Activated naive CD8-positive, alpha-beta T cell treated with anti-CD3 and anti-CD28 coated beads, Interleukin-2, amount 10 ng/mL, durations not matched to agents 7 days and 5 days (primary cell): ENCODE measurements at regions not wholly inside any gene's neighbourhood (a gene's known extent, or its start where the extent isn't known, plus 50 kb on each side); places are given as distances from the start of the nearest gene placed in this dataset.

ENCODE experiments used
- ATAC-seq: fragments of 150-1000 bp; cut with Tn5 transposase; one replicate; pipeline ENCODE4 v1.10.0; 2021; ENCODE audit warnings: low read depth, moderate library complexity
- POLR2A ChIA-PET: fragments of 350-600 bp; sonication (Branson Sonifier 250); formaldehyde crosslinking; loops from one replicate; lab custom pipeline; 2021; ENCODE audit warnings: antibody characterized with exemption; lab: Charles Lee
- DNase-seq: peaks from one replicate; pipeline ENCODE4 v3.0.0; 2021
- H3K27ac Mint-ChIP-seq: one replicate; pipeline ENCODE4 v1.8.0; 2022; ENCODE audit warnings: mild to moderate bottlenecking, mixed read lengths
- H3K27me3 Mint-ChIP-seq: one replicate; pipeline ENCODE4 v1.8.0; 2022; ENCODE audit warnings: mild to moderate bottlenecking, moderate library complexity, mixed read lengths
- H3K36me3 Mint-ChIP-seq: one replicate; pipeline ENCODE4 v1.8.0; 2021; ENCODE audit warnings: mild to moderate bottlenecking, mixed read lengths
- H3K4me1 Mint-ChIP-seq: one replicate; pipeline ENCODE4 v1.8.0; 2021; ENCODE audit warnings: mixed read lengths
- H3K4me3 Mint-ChIP-seq: one replicate; pipeline ENCODE4 v1.8.0; 2022; ENCODE audit warnings: mild to moderate bottlenecking, moderate library complexity, mixed read lengths
- H3K9me3 Mint-ChIP-seq: one replicate; pipeline ENCODE4 v1.8.0; 2021; ENCODE audit warnings: mixed read lengths

DNA sequence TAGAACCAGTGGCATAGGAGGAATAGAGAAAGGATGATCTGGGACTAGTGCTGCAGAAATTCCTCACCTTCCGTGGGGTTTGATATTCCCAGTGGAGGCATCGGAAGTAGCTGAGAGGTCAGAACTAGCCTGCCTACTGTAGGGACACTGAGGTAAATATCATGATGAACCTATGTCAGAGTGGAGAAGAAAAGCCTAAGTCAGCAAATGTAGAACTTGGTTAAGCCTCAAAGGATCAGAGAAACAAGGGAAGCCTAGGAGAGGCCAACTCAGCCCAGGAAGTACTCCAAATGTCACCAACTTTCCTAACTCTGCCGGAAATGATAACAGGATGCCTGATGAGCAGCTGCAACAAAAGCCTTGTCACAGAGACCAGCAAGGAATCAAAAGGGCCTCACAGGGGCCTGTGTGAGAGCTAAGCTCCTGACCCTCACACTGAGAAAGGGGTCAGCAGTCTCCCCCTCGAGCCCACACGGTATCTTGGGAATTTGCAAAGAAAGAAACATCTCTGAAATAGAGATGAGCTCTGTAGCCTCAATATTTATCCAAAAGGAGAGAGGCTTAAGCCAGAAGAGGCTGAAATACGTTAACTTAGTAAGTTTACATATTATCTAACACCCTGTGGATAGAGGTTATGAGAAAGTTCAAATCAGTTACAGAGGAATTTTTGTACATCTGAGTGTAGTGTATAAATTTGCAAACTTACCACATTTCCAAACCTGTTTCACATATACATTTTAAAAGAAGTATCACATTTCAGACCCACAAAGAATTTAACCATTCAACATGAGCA, 1064.3 kb downstream of the DIAPH3 start:
- Mint-ChIP-seq H3K4me3 (no peak overlapping the region), H3K9me3 (no peaks in the 10 kb centered on the region), H3K27ac (no peak overlapping the region), H3K4me1 (no peaks in the 10 kb centered on the region), H3K27me3 (no peaks in the 10 kb centered on the region), H3K36me3 (no peaks in the 10 kb centered on the region)
- no peak for ATAC-seq
- DNase-seq, result no peak
- POLR2A ChIA-PET, result no interaction called here

DNA sequence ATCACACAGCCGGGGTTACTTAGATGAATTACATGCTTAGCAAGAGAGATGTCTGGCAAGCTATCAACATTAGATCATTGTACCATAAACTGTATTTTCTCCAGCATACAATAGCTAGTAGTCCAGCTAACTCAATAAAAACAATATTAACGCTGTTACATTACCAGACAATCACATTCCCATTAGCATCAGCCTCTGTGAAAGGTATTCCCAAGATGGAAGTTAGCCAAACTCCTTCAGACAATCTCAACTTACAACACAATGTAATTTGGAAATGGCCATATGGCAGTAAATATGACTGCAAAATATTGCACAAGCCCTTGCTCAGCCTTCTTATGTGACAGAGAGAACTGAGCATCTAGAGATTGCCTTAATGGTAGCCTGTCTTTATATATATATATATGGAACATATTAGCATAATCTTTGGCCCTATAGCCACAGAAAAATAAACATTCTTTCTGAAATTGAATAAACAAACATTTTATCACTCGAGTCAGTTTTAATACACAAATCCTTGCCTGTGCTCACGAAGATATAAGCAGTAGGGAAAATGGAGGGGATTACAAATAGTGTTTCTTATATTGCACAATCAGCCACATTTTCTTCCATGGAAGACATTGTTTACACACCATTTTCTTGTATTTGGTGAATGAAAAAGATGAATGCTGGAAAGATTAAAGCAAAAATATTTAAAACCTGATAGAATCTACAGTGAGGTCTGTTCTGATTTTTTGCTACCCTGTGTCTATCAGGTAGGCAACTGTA, 1060.5 kb downstream of the DIAPH3 start:
- Mint-ChIP-seq H3K27ac (no peak overlapping the region), H3K9me3 (no peaks in the 10 kb centered on the region), H3K4me1 (no peaks in the 10 kb centered on the region), H3K36me3 (no peaks in the 10 kb centered on the region), H3K27me3 (no peaks in the 10 kb centered on the region), H3K4me3 (no peak overlapping the region)
- no peak for DNase-seq
- ATAC-seq, result no peak
- POLR2A ChIA-PET, result no interaction called here

DNA sequence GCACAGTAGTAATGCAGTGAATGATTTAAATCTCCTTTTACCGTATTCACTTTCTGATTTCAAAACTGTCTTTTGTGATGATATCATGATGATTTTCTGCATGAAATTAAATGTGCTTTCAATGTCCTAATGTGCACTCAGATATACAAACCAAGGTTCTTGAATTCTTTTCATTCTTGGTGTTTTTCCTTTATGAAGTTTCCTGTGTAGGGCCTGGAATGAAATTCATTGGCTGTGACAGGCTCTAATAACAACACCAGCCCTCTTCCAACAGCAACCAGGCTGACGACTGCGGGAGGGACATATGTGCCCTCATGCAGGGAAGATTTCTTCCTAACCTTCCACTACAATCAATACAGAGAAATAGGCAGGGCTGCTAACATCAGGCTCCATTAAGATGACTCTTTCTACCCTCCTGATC, 1052.0 kb downstream of the DIAPH3 start:
- no peaks in the 10 kb centered on the region for H3K9me3 Mint-ChIP-seq
- no peak for ATAC-seq
- no peak overlapping the region for H3K27ac Mint-ChIP-seq
- H3K4me3 Mint-ChIP-seq, result no peak overlapping the region
- no peaks in the 10 kb centered on the region for H3K27me3 Mint-ChIP-seq
- H3K4me1 Mint-ChIP-seq, result no peaks in the 10 kb centered on the region
- no peak for DNase-seq
- POLR2A ChIA-PET, result no interaction called here
- H3K36me3 Mint-ChIP-seq, result no peaks in the 10 kb centered on the region

- no peak overlapping the region for H3K4me3 Mint-ChIP-seq
- ATAC-seq, result no peak
- H3K4me1 Mint-ChIP-seq, result no peaks in the 10 kb centered on the region
- no peak overlapping the region for H3K27ac Mint-ChIP-seq
- no peaks in the 10 kb centered on the region for H3K9me3 Mint-ChIP-seq
- no peaks in the 10 kb centered on the region for H3K27me3 Mint-ChIP-seq
- H3K36me3 Mint-ChIP-seq, result no peaks in the 10 kb centered on the region
- no peak for DNase-seq
- POLR2A ChIA-PET, result no interaction called here
Measured at GRCh38 chr13:59112221-59112718, 1051.5 kb downstream of the DIAPH3 start.

GRCh38 chr13:59119475-59119874, 1044.3 kb downstream of the DIAPH3 start:
- H3K27me3 Mint-ChIP-seq, result no peaks in the 10 kb centered on the region
- DNase-seq (no peak), ATAC-seq (no peak)
- no peaks in the 10 kb centered on the region for H3K36me3 Mint-ChIP-seq
- H3K27ac Mint-ChIP-seq, result no peak overlapping the region
- no peak overlapping the region for H3K4me3 Mint-ChIP-seq
- no peaks in the 10 kb centered on the region for H3K9me3 Mint-ChIP-seq
- POLR2A ChIA-PET, result no interaction called here
- no peaks in the 10 kb centered on the region for H3K4me1 Mint-ChIP-seq

DNA sequence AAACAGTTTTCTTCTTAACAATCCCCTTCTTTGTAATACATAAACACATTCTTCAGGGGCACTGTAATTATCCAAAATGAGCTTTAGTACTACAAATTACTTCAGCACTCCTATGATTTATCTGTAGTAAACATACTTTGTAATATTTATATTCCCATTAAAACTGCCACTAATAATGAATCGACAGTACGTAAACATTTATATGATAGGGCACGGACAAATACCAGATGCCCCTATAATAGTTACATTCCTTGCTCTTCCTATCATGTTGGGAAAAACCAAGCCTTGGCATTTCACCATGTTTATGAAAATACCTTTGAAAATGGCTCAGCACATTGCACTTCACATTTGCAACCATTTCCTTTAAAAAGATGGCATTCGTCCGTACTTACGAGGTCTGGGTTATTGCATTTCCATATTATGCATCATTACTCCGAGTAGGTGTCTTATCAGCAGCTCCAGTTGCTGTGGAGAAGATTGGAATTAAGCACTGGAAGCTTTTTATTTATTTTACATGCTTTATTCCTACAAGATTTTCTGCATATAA, 1043.4 kb downstream of the DIAPH3 start:
- H3K4me1 Mint-ChIP-seq, result no peaks in the 10 kb centered on the region
- no peak overlapping the region for H3K27ac Mint-ChIP-seq
- POLR2A ChIA-PET, result no interaction called here
- ATAC-seq, result no peak
- no peaks in the 10 kb centered on the region for H3K27me3 Mint-ChIP-seq
- no peak for DNase-seq
- no peaks in the 10 kb centered on the region for H3K9me3 Mint-ChIP-seq
- H3K36me3 Mint-ChIP-seq, result no peaks in the 10 kb centered on the region
- H3K4me3 Mint-ChIP-seq, result no peak overlapping the region

GRCh38 chr13:59121507-59121906, 1042.2 kb downstream of the DIAPH3 start:
- Mint-ChIP-seq H3K36me3 (no peaks in the 10 kb centered on the region), H3K4me1 (no peaks in the 10 kb centered on the region), H3K9me3 (no peaks in the 10 kb centered on the region), H3K4me3 (no peak overlapping the region), H3K27me3 (no peaks in the 10 kb centered on the region), H3K27ac (no peak overlapping the region)
- ATAC-seq, result no peak
- POLR2A ChIA-PET, result no interaction called here
- no peak for DNase-seq

DNA sequence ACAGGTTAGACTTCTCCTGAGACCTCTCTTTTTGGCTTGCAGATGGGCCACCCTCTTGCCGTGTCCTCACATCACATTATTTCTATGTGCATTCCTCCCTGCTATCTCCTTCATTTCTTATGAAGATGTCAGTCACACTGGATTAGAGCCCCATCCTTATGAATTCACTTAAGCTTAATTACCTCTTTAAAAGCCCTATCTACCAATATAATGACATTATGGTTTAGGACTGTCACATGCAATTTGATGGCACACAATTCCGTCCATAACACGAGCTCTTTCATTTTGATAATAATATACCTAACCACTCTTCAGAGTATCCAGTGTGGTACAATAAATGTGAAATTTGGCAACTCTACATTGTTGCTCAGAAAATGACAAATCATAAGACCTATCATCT, 1037.3 kb downstream of the DIAPH3 start:
- H3K4me1 Mint-ChIP-seq, result no peaks in the 10 kb centered on the region
- no peak for DNase-seq
- no peak overlapping the region for H3K4me3 Mint-ChIP-seq
- H3K9me3 Mint-ChIP-seq, result no peaks in the 10 kb centered on the region
- H3K36me3 Mint-ChIP-seq, result no peaks in the 10 kb centered on the region
- POLR2A ChIA-PET, result no interaction called here
- H3K27ac Mint-ChIP-seq, result no peak overlapping the region
- H3K27me3 Mint-ChIP-seq, result no peaks in the 10 kb centered on the region
- no peak for ATAC-seq

GRCh38 chr13:59133903-59134302, 1029.8 kb downstream of the DIAPH3 start:
- H3K27me3 Mint-ChIP-seq, result no peaks in the 10 kb centered on the region
- H3K4me3 Mint-ChIP-seq, result no peak overlapping the region
- no peaks in the 10 kb centered on the region for H3K4me1 Mint-ChIP-seq
- no peaks in the 10 kb centered on the region for H3K9me3 Mint-ChIP-seq
- DNase-seq (no peak), ATAC-seq (no peak)
- H3K27ac Mint-ChIP-seq, result no peak overlapping the region
- POLR2A ChIA-PET, result no interaction called here
- H3K36me3 Mint-ChIP-seq, result no peaks in the 10 kb centered on the region

DNA sequence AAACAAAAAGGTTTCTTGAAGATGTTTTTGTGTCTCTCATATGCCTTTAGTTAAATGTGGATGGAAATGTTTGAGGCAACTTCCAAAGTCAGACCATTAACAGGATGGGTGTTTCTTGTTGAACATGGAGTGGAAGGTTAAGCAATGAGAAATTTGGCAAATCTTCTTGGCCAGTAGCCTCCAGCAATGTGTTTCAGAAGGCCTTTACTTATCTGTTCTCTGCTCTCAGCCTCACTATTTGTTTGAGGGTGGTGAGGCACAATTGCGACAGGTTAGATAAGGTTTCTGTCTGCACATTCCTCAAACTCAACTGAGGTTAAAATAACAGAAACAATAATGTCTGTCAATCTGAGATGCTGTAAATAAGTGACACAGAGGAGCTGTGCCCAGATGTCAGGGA, 1019.0 kb downstream of the DIAPH3 start:
- Mint-ChIP-seq H3K4me1 (no peaks in the 10 kb centered on the region), H3K27ac (no peak overlapping the region), H3K4me3 (no peak overlapping the region), H3K9me3 (no peaks in the 10 kb centered on the region), H3K36me3 (no peaks in the 10 kb centered on the region), H3K27me3 (no peaks in the 10 kb centered on the region)
- POLR2A ChIA-PET, result no interaction called here
- ATAC-seq (no peak), DNase-seq (no peak)

DNA sequence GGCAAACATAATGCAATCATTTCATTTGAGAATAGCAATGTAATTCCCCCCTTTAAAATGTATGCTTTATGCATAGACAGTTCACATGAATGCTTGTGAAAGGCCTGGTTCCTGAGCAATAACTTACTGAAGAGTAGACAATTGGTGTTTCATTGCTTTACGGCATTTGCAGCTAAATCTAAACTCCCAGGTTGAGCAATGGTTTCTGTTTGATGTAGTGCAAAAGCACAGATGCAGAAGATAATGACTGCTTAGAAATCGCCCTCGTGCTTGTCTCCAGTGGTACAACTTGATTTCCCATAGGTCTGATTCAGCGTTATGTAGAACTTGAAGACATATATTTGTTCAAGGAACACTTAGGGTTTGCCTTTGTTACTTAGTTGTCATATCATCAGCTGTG, 1018.3 kb downstream of the DIAPH3 start:
- POLR2A ChIA-PET, result no interaction called here
- no peak for ATAC-seq
- H3K27ac Mint-ChIP-seq, result no peak overlapping the region
- no peaks in the 10 kb centered on the region for H3K4me1 Mint-ChIP-seq
- DNase-seq, result no peak
- H3K36me3 Mint-ChIP-seq, result no peaks in the 10 kb centered on the region
- H3K4me3 Mint-ChIP-seq, result no peak overlapping the region
- H3K9me3 Mint-ChIP-seq, result no peaks in the 10 kb centered on the region
- no peaks in the 10 kb centered on the region for H3K27me3 Mint-ChIP-seq

- no peaks in the 10 kb centered on the region for H3K4me1 Mint-ChIP-seq
- no peak overlapping the region for H3K4me3 Mint-ChIP-seq
- H3K27ac Mint-ChIP-seq, result no peak overlapping the region
- ATAC-seq (no peak), DNase-seq (no peak)
- H3K27me3 Mint-ChIP-seq, result no peaks in the 10 kb centered on the region
- no peaks in the 10 kb centered on the region for H3K36me3 Mint-ChIP-seq
- peaks cover 2% of the 10 kb centered on the region for H3K9me3 Mint-ChIP-seq
- POLR2A ChIA-PET, result no interaction called here
Measured at GRCh38 chr13:59157181-59157580, 1006.5 kb downstream of the DIAPH3 start.

DNA sequence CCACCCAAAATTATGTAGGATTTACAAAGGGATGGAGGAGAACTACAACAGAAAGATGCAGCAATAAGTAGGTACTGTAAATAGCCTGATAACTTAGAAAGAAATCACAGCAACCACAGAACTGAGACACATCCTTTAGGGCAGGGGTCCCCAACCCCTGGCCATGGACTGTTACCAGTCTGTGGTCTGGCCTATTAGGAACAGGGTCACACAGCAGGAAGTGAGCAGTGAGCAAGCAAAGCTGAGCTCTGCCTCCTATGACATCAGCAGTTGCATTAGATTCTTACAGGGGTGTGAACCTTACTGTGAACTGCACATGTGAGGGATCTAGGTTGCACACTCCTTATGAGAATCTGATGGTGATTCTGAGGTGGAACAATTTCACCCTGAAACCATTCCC, 997.6 kb downstream of the DIAPH3 start:
- H3K27ac Mint-ChIP-seq, result no peak overlapping the region
- POLR2A ChIA-PET, result no interaction called here
- ATAC-seq, result no peak
- no peaks in the 10 kb centered on the region for H3K4me1 Mint-ChIP-seq
- H3K4me3 Mint-ChIP-seq, result no peak overlapping the region
- no peak for DNase-seq
- H3K9me3 Mint-ChIP-seq, result no peaks in the 10 kb centered on the region
- H3K36me3 Mint-ChIP-seq, result no peaks in the 10 kb centered on the region
- H3K27me3 Mint-ChIP-seq, result no peaks in the 10 kb centered on the region

GRCh38 chr13:59172076-59172475, 991.7 kb downstream of the DIAPH3 start:
- POLR2A ChIA-PET, result no interaction called here

More at GRCh38 chr13:59172076-59172475, 991.7 kb downstream of the DIAPH3 start:
- no peaks in the 10 kb centered on the region for H3K4me1 Mint-ChIP-seq
- H3K27ac Mint-ChIP-seq, result no peak overlapping the region
- H3K4me3 Mint-ChIP-seq, result no peak overlapping the region
- no peaks in the 10 kb centered on the region for H3K36me3 Mint-ChIP-seq
- no peaks in the 10 kb centered on the region for H3K9me3 Mint-ChIP-seq
- H3K27me3 Mint-ChIP-seq, result no peaks in the 10 kb centered on the region
- ATAC-seq (no peak), DNase-seq (no peak)
